Esophagus squamous epithelium (tissue), 5 donors: ENCODE measurements at regions not wholly inside any gene's neighbourhood (a gene's known extent, or its start where the extent isn't known, plus 50 kb on each side); places are given as distances from the start of the nearest gene placed in this dataset.

Experiments used
- DNase-seq: peaks from one replicate; lab custom pipeline; 2025; lab: John Stamatoyannopoulos, UW
- H3K27ac ChIP-seq, 4 donors: fragments of 200-600 bp; sonication (generic); one replicate each; pipeline ENCODE4 v1.5.1; 2016 to 2019; ENCODE audit warnings: mild to moderate bottlenecking in 1 of 4
- H3K27me3 ChIP-seq, 4 donors: fragments of 200-600 bp; sonication (generic); 1 replicate in 3 of 4; 2 replicates in 1 of 4; pipeline versions ENCODE4 v1.5.1 to v1.6.0; 2017 to 2021; ENCODE audit warnings: antibody characterized with exemption in 1 of 4
- H3K36me3 ChIP-seq, 3 donors: fragments of 200-600 bp; sonication (generic); one replicate each; pipeline ENCODE4 v1.5.1; 2016 to 2019
- H3K4me1 ChIP-seq, 3 donors: fragments of 200-600 bp; sonication (generic); one replicate each; pipeline ENCODE4 v1.5.1; 2017 to 2019
- H3K4me3 ChIP-seq, 4 donors: fragments of 200-600 bp; sonication (generic); 1 replicate in 3 of 4; 2 replicates in 1 of 4; pipeline ENCODE4 v1.5.1; 2016 to 2019; ENCODE audit warnings: mild to moderate bottlenecking in 2 of 4, moderate library complexity in 1 of 4
- H3K9me3 ChIP-seq, 3 donors: fragments of 200-600 bp; sonication (generic); one replicate each; pipeline ENCODE4 v1.5.1; 2016 to 2019
- POLR2A ChIP-seq, 4 donors: fragments of 450-650 bp; IDR thresholded peaks; one replicate each; pipeline ENCODE4 v1.6.1; 2017; ENCODE audit warnings: antibody characterized with exemption in 4 of 4, mild to moderate bottlenecking in 4 of 4, moderate library complexity in 3 of 4
- WGBS, 2 donors: methylation state at CpG; one replicate each; pipeline ENCODE4 v1.1.5; 2018; 5-methylcytosine and 5-hydroxymethylcytosine counted together
- intact Hi-C: fragments of 100-400 bp; cut with DNase I; formaldehyde crosslinking; loops from one replicate; pipeline ENCODE4 v1.15.0; 2022
- TF ChIP-seq, protein P1 (sequence below), 6 experiments: fragments of 450-650 bp in 4 of 6; fragments of 200-600 bp in 2 of 6; sonication (generic) in 2 of 6; IDR thresholded peaks; one replicate each; pipeline ENCODE4 v1.5.1; 2016 to 2019; ENCODE audit warnings: antibody characterized with exemption in 6 of 6, mild to moderate bottlenecking in 4 of 6, moderate library complexity in 4 of 6
- donor health status: DM: yes; HTN: yes; CAD: no.

DNA sequence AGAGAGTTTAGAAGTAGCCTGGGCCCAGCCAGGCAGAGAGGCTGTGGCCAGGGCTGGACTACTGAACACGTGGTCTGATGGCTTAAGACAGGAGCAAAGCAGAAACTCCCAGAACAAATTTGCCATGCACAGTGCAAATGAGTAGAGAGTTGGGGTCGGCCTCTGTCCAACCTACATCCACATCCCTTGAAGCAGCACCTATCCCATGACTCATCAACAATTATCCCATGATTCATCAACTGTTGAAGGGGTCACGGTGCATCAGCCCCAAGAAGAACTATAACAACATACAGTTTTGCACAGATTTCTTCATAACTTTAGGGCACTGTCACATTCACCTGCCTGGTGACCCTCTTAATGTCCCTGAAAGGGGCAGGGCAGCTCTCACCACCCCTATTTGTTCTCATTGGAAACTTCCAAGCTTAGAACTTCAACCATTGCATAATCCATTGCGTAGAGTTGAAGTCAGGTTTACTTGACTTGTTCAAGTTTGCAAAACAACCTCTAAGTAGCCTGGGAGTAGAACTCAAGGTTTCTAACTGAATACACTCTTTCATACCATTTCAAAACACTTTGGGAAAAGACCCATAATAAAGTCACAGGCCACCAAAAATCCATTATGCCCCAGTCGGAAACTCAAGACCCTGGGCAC lies 235.2 kb upstream of the CDH5 start:
- Histone ChIP-seq H3K27me3 (peaks cover 0 to 29% (median 0%) of the 10 kb centered on the region in 4 donors), H3K4me3 (no peak overlapping the region), H3K4me1 (peaks cover 0 to 22% (median 0%) of the 10 kb centered on the region in 3 donors), H3K9me3 (no peaks in the 10 kb centered on the region), H3K27ac (no peak overlapping the region), H3K36me3 (no peaks in the 10 kb centered on the region)
- intact Hi-C loops = no loop called here
- no peak for DNase-seq
- TF ChIP-seq POLR2A (IDR thresholded peaks at IDR 0.05) = no peak
- TF ChIP-seq, protein P1, sequence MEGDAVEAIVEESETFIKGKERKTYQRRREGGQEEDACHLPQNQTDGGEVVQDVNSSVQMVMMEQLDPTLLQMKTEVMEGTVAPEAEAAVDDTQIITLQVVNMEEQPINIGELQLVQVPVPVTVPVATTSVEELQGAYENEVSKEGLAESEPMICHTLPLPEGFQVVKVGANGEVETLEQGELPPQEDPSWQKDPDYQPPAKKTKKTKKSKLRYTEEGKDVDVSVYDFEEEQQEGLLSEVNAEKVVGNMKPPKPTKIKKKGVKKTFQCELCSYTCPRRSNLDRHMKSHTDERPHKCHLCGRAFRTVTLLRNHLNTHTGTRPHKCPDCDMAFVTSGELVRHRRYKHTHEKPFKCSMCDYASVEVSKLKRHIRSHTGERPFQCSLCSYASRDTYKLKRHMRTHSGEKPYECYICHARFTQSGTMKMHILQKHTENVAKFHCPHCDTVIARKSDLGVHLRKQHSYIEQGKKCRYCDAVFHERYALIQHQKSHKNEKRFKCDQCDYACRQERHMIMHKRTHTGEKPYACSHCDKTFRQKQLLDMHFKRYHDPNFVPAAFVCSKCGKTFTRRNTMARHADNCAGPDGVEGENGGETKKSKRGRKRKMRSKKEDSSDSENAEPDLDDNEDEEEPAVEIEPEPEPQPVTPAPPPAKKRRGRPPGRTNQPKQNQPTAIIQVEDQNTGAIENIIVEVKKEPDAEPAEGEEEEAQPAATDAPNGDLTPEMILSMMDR (IDR thresholded peaks at IDR 0.05) = no peak
- WGBS, 2 donors = 65 to 76% methylated on average over 5 of the region's 5 CpGs

DNA sequence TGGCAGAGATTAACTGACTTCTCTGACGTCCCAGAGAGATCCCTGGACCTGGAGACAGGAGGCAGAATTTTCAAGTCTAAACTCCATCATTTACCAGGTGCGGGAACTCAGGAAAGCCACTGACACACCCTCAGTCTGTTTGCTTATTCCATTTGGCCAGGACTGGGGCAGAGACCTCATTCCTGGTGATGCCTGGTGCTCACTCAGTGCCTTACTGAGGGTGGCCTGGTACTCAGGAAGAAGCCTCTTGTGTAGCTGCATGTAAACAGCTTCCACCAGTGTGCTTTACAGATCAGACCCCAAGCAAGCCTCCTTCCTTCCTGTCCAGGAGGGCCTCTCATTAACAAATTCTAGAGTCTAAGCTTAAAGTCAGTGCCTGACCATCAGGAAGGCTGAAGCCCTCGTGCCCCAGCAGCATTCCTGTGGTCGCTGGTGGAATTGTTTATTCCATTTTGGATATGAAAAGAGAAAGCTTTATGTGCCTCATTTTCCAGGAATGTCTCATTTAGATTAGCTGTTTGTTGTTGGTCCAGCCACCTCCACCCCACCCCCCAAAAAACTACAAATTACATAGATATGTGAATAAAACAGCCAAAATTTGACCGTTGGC lies 236.1 kb upstream of the CDH5 start:
- intact Hi-C loops = no loop called here
- TF ChIP-seq, protein P1 (IDR thresholded peaks at IDR 0.05) = no peak
- no peak for TF ChIP-seq POLR2A (IDR thresholded peaks at IDR 0.05)
- 68 to 74% methylated on average over 4 to 5 of the region's 5 CpGs for WGBS, 2 donors

DNA sequence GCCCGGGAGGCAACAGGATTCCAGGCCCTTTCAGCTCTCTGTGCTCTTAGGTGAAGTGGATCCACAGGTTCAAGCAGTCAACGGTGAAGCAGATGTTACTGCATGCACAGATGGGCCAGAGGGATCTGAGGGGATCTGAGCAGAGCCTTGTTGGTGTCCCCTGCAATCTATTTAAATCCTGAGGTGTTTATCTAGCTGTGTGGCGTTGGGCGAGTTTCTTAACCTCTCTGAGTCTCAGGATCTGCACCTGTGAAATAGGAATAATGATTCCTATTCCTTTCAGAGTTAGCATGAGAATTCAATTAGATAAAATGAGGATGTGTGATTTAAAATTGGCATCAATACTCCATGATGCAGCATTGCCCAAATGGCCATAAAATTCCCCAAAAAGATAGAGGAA lies 237.3 kb upstream of the CDH5 start:
- H3K4me1 ChIP-seq = peaks cover 0 to 11% (median 0%) of the 10 kb centered on the region in 3 donors
- DNase-seq = no peak
- WGBS, 2 donors = 81 to 87% methylated on average over 3 to 4 of the region's 4 CpGs
- intact Hi-C loops = no loop called here
- peaks cover 0 to 39% (median 0%) of the 10 kb centered on the region in 4 donors for H3K27me3 ChIP-seq
- TF ChIP-seq POLR2A (IDR thresholded peaks at IDR 0.05) = no peak
- H3K9me3 ChIP-seq = no peaks in the 10 kb centered on the region
- H3K36me3 ChIP-seq = no peaks in the 10 kb centered on the region
- H3K27ac ChIP-seq = no peak overlapping the region
- H3K4me3 ChIP-seq = no peak overlapping the region

More for the DNA sequence above, 236.1 kb upstream of the CDH5 start:
- Histone ChIP-seq H3K9me3 (no peaks in the 10 kb centered on the region), H3K27me3 (peaks cover 0 to 36% (median 0%) of the 10 kb centered on the region in 4 donors), H3K27ac (no peak overlapping the region), H3K36me3 (no peaks in the 10 kb centered on the region), H3K4me1 (peaks cover 0 to 17% (median 0%) of the 10 kb centered on the region in 3 donors), H3K4me3 (no peak overlapping the region)
- no peak for DNase-seq

DNA sequence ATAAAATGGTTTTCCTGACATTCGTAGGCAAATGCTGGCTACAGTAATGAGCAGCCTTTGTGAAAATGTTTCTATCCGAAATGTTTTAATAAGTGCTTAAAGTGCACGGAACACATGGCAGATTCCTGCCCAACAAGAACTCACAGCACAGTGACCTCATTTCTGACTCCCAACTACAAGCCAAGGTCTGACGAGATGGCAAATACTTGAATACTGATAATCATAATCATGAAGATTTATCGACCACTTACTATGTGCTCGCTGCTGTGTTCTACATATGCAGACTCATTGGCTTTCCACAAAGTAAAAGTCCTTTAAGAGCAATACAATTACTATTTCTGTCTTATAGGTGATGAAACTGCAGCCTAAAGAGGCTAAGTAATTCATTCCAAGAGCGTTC lies 238.1 kb upstream of the CDH5 start:
- no peak for DNase-seq
- intact Hi-C loops = no loop called here
- H3K27me3 ChIP-seq = peaks cover 0 to 39% (median 0%) of the 10 kb centered on the region in 4 donors
- peaks cover 0 to 11% (median 0%) of the 10 kb centered on the region in 3 donors for H3K4me1 ChIP-seq
- TF ChIP-seq POLR2A (IDR thresholded peaks at IDR 0.05) = no peak
- TF ChIP-seq, protein P1 (IDR thresholded peaks at IDR 0.05) = no peak
- 79 to 84% methylated on average over 7 of the region's 7 CpGs for WGBS, 2 donors
- no peak overlapping the region for H3K27ac ChIP-seq
- H3K4me3 ChIP-seq = no peak overlapping the region
- H3K9me3 ChIP-seq = no peaks in the 10 kb centered on the region
- no peaks in the 10 kb centered on the region for H3K36me3 ChIP-seq

DNA sequence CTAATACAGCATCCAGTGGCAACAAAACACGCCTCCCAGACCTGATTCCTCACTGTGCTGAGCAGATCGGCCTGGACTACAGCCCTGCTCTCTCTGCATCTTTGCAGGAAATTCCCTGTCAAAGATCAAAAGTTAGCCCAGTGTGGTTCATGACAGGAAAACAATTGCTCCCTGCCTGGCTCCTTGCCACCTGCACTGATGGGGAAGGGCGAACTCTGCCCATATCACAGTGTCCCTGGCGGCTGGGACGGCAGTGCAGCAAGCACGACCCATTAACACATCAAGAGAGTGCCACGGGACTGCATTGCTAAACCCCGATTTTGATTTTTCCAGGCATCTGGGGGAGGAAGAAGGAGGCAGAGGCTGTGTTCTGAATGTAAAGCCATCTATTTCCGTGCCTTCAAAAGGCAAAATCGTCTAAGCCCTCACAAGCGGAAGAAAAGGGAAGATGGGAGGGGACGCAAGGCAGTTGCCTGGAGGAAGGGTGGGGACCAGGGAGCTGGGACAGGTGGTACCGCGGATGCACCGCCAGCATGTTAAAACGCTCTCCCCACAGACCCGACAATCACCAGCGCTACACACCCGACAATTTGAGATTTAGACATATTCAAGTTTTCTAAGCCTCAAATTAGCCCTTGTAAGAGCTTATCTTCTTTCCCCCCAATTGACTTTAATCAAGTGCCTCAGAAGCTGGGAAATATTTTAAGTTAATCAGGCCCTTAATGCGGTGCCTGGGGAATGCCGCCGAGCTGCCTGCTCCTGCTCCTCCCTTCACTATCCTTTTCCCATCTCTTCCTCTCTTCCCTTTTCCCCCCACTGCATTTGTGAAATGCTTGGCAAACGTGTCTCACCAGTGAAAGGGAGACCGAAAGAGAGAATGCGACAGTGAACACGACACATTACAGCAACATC lies 238.8 kb upstream of the CDH5 start:
- Histone ChIP-seq H3K36me3 (no peaks in the 10 kb centered on the region), H3K27ac (no peak overlapping the region), H3K4me1 (peaks cover 0 to 11% (median 0%) of the 10 kb centered on the region in 3 donors), H3K4me3 (no peak overlapping the region), H3K9me3 (no peaks in the 10 kb centered on the region), H3K27me3 (peaks cover 0 to 39% (median 0%) of the 10 kb centered on the region in 4 donors)
- 34 to 42% methylated on average over 21 to 26 of the region's 26 CpGs for WGBS, 2 donors
- intact Hi-C loops = no loop called here
- TF ChIP-seq, protein P1 (IDR thresholded peaks at IDR 0.05) = no peak
- no peak for TF ChIP-seq POLR2A (IDR thresholded peaks at IDR 0.05)
- DNase-seq = no peak
